MM.1S (cell line): ENCODE measurements at regions not wholly inside any gene's neighbourhood (a gene's known extent, or its start where the extent isn't known, plus 50 kb on each side); places are given as distances from the start of the nearest gene placed in this dataset.

Experiments used
- DNase-seq: peaks from one replicate; pipeline ENCODE4 v3.0.0-alpha.2; 2015
- H2AFZ ChIP-seq: fragments of 300-600 bp; sonication (generic); 2 replicates; pipeline ENCODE4 v1.6.0; 2016; ENCODE audit warnings: antibody characterized with exemption, low read length
- H3F3A ChIP-seq: fragments of 300-600 bp; sonication (generic); 2 replicates; pipeline ENCODE4 v1.6.1; 2016; ENCODE audit warnings: mild to moderate bottlenecking, antibody characterized with exemption, low read length, moderate library complexity, mixed read lengths; ENCODE audit not compliant: insufficient read depth
- H3K27ac ChIP-seq: fragments of 300-600 bp; sonication (generic); 2 replicates; pipeline ENCODE4 v1.5.1; 2016; ENCODE audit warnings: mild to moderate bottlenecking, low read length
- H3K27me3 ChIP-seq: fragments of 300-600 bp; sonication (generic); replicated peaks from 2 replicates; pipeline ENCODE4 v1.6.0; 2016; ENCODE audit warnings: low read length; ENCODE audit not compliant: insufficient read depth
- H3K36me3 ChIP-seq: fragments of 300-600 bp; sonication (generic); replicated peaks from 2 replicates; pipeline ENCODE4 v1.6.1; 2016; ENCODE audit warnings: mild to moderate bottlenecking, low read length, mixed read lengths; ENCODE audit not compliant: insufficient read depth
- H3K4me1 ChIP-seq: fragments of 300-600 bp; sonication (generic); 2 replicates; pipeline ENCODE4 v1.6.1; 2016; ENCODE audit warnings: low read length, mixed read lengths
- H3K4me2 ChIP-seq: fragments of 300-600 bp; sonication (generic); 2 replicates; pipeline ENCODE4 v1.6.0; 2016; ENCODE audit warnings: low read depth, low read length
- H3K4me3 ChIP-seq: fragments of 300-600 bp; sonication (generic); 2 replicates; pipeline ENCODE4 v1.5.1; 2016; ENCODE audit warnings: low read length, mixed read lengths
- H3K79me2 ChIP-seq: fragments of 300-600 bp; sonication (generic); 2 replicates; pipeline ENCODE4 v1.6.1; 2016; ENCODE audit warnings: mixed run types, low read length, mixed read lengths
- H3K9ac ChIP-seq: fragments of 300-600 bp; sonication (generic); 2 replicates; pipeline ENCODE4 v1.6.1; 2016; ENCODE audit warnings: low read length, mixed read lengths
- H3K9me2 ChIP-seq: fragments of 300-600 bp; sonication (generic); replicated peaks from 2 replicates; pipeline ENCODE4 v1.6.1; 2016; ENCODE audit warnings: mild to moderate bottlenecking, low read length, mixed read lengths; ENCODE audit not compliant: insufficient read depth
- H3K9me3 ChIP-seq: fragments of 300-600 bp; sonication (generic); replicated peaks from 2 replicates; pipeline ENCODE4 v1.6.1; 2016; ENCODE audit warnings: mild to moderate bottlenecking, low read length, mixed read lengths; ENCODE audit not compliant: insufficient read depth
- H4K20me1 ChIP-seq: fragments of 300-600 bp; sonication (generic); 2 replicates; pipeline ENCODE4 v1.6.1; 2016; ENCODE audit warnings: mild to moderate bottlenecking, low read length, moderate library complexity, mixed read lengths; ENCODE audit not compliant: insufficient read depth
- CTCF ChIP-seq: fragments of 300-600 bp; sonication (generic); IDR thresholded peaks from 2 replicates; pipeline ENCODE4 v1.5.1; 2016; ENCODE audit warnings: antibody characterized with exemption, low read length, mixed read lengths
- EZH2 ChIP-seq: fragments of 300-600 bp; sonication (generic); optimal IDR thresholded peaks from 2 replicates; pipeline ENCODE3; 2017; ENCODE audit warnings: low read depth, mild to moderate bottlenecking, antibody characterized with exemption, low read length, mixed read lengths
- EZH2phosphoT487 ChIP-seq: fragments of 300-600 bp; sonication (generic); IDR thresholded peaks from 2 replicates; pipeline ENCODE4 v1.6.1; 2018; ENCODE audit warnings: antibody characterized with exemption, low read length

GRCh38 chr17:71974051-71974450 lies 146.8 kb upstream of the SOX9 start:
- H3K4me3 ChIP-seq: no peak overlapping the region
- H3K27me3 ChIP-seq: no peaks in the 10 kb centered on the region
- H3K9me2 ChIP-seq: no peaks in the 10 kb centered on the region
- no peaks in the 10 kb centered on the region for H3F3A ChIP-seq
- H3K4me1 ChIP-seq: no peaks in the 10 kb centered on the region
- no peaks in the 10 kb centered on the region for H3K79me2 ChIP-seq
- no peaks in the 10 kb centered on the region for H3K36me3 ChIP-seq
- no peak overlapping the region for H3K9ac ChIP-seq
- TF ChIP-seq EZH2: no peak
- no peak for TF ChIP-seq CTCF
- no peak for TF ChIP-seq EZH2phosphoT487
- no peak for DNase-seq
- no peak overlapping the region for H3K27ac ChIP-seq
- no peak overlapping the region for H2AFZ ChIP-seq
- H4K20me1 ChIP-seq: no peaks in the 10 kb centered on the region
- H3K4me2 ChIP-seq: no peak overlapping the region
- H3K9me3 ChIP-seq: no peaks in the 10 kb centered on the region

GRCh38 chr17:71975331-71975801 lies 145.5 kb upstream of the SOX9 start:
- H3K27ac ChIP-seq: no peak overlapping the region
- no peaks in the 10 kb centered on the region for H3K36me3 ChIP-seq
- no peaks in the 10 kb centered on the region for H4K20me1 ChIP-seq
- no peaks in the 10 kb centered on the region for H3K4me1 ChIP-seq
- no peaks in the 10 kb centered on the region for H3K79me2 ChIP-seq
- H3K4me2 ChIP-seq: no peak overlapping the region
- peak overlapping the region; percentile 38; the same call in 1 of the 2 replicates for H2AFZ ChIP-seq
- no peak for TF ChIP-seq CTCF
- TF ChIP-seq EZH2: no peak
- TF ChIP-seq EZH2phosphoT487: no peak
- no peak for DNase-seq
- no peaks in the 10 kb centered on the region for H3K9me2 ChIP-seq
- H3F3A ChIP-seq: no peaks in the 10 kb centered on the region
- no peaks in the 10 kb centered on the region for H3K27me3 ChIP-seq
- no peaks in the 10 kb centered on the region for H3K9me3 ChIP-seq
- no peak overlapping the region for H3K4me3 ChIP-seq
- no peak overlapping the region for H3K9ac ChIP-seq

- Histone ChIP-seq H3K4me3 (no peak overlapping the region), H3K27me3 (no peaks in the 10 kb centered on the region), H3K9me2 (no peaks in the 10 kb centered on the region), H3K79me2 (no peaks in the 10 kb centered on the region), H3K4me2 (no peak overlapping the region), H2AFZ (no peak overlapping the region), H3K9ac (no peak overlapping the region), H3K9me3 (no peaks in the 10 kb centered on the region), H3F3A (no peaks in the 10 kb centered on the region), H3K27ac (no peak overlapping the region), H3K4me1 (no peaks in the 10 kb centered on the region), H4K20me1 (no peaks in the 10 kb centered on the region), H3K36me3 (no peaks in the 10 kb centered on the region)
- DNase-seq: no peak
- no peak for TF ChIP-seq CTCF
- no peak for TF ChIP-seq EZH2phosphoT487
- TF ChIP-seq EZH2: no peak
Observed at GRCh38 chr17:71976011-71976649, 144.7 kb upstream of the SOX9 start.
